Endothelial cell of umbilical vein (primary cell): ENCODE measurements at regions not wholly inside any gene's neighbourhood (a gene's known extent, or its start where the extent isn't known, plus 50 kb on each side); places are given as distances from the start of the nearest gene placed in this dataset.

Experiments used
- BruUV-seq: library from RNA; stranded (reverse); fragments of 400-500 nt; replicated peaks from 2 replicates; lab custom pipeline; 2021; lab: Mats Ljungman, UMichigan
- CTCF ChIA-PET: fragments of 300-600, 350-600 bp; sonication (Branson Sonifier 250); formaldehyde crosslinking; loops from one replicate; lab custom pipeline; 2021; ENCODE audit warnings: antibody characterized with exemption, inconsistent platforms; lab: Charles Lee
- POLR2A ChIA-PET: fragments of 300-600, 350-600 bp; sonication (Branson Sonifier 250); formaldehyde crosslinking; loops from one replicate; lab custom pipeline; 2021; ENCODE audit warnings: antibody characterized with exemption, inconsistent platforms; lab: Charles Lee
- DNase-seq: peaks from one replicate; pipeline ENCODE4 v3.0.0-alpha.2; 2011; ENCODE audit warnings: low read depth, low spot score
- FAIRE-seq: peaks from 2 replicates; lab custom pipeline; 2011; peaks lifted over from hg19 to GRCh38; lab: Jason Lieb, UNC
- H2AFZ ChIP-seq: 2 replicates; pipeline ENCODE4 v1.6.0; 2012; ENCODE audit warnings: low read depth, low read length, control low read depth, inconsistent platforms
- H3K27ac ChIP-seq: 2 replicates; pipeline ENCODE4 v1.5.1; 2011; ENCODE audit warnings: low read depth, mild to moderate bottlenecking, control low read depth, low read length, moderate library complexity; ENCODE audit not compliant: insufficient read depth
- H3K27me3 ChIP-seq, 2 experiments: 2 replicates each; pipeline versions ENCODE4 v1.6.0 to v1.6.1; 2011; ENCODE audit warnings: low read length in 2 of 2, mixed read lengths in 1 of 2; ENCODE audit not compliant: control insufficient read depth in 2 of 2, insufficient read depth in 2 of 2
- H3K36me3 ChIP-seq, 2 experiments: 2 replicates in 1 of 2; 3 replicates in 1 of 2; pipeline ENCODE4 v1.5.1; 2011; ENCODE audit warnings: low read length in 2 of 2, mild to moderate bottlenecking in 1 of 2, moderate library complexity in 1 of 2; ENCODE audit not compliant: control insufficient read depth in 2 of 2, insufficient read depth in 2 of 2; ENCODE audit errors: extremely low read depth in 1 of 2
- H3K4me1 ChIP-seq: 3 replicates; pipeline ENCODE4 v1.5.1; 2011; ENCODE audit warnings: mild to moderate bottlenecking, low read length; ENCODE audit not compliant: control insufficient read depth, insufficient read depth; ENCODE audit errors: extremely low read depth
- H3K4me2 ChIP-seq: 2 replicates; pipeline ENCODE4 v1.6.1; 2011; ENCODE audit warnings: low read length, control low read depth, mixed read lengths; ENCODE audit not compliant: insufficient read depth
- H3K4me3 ChIP-seq, 3 experiments: fragments of 200-600 bp in 1 of 3; sonication (generic), shearing (Covaris generic) in 1 of 3; replicated peaks in 1 of 3; 2 replicates each; pipeline ENCODE4 v1.5.1; 2011 to 2016; ENCODE audit warnings: control low read depth in 3 of 3, low read length in 3 of 3, mild to moderate bottlenecking in 2 of 3, inconsistent platforms in 1 of 3, low read depth in 1 of 3, moderate library complexity in 1 of 3; ENCODE audit not compliant: insufficient read depth in 1 of 3
- H3K79me2 ChIP-seq: 2 replicates; pipeline ENCODE4 v1.6.0; 2012; ENCODE audit warnings: low read length, inconsistent platforms; ENCODE audit not compliant: control insufficient read depth, insufficient read depth
- H3K9ac ChIP-seq: replicated peaks from 2 replicates; pipeline ENCODE3; 2011; ENCODE audit warnings: low read length, control low read depth; ENCODE audit not compliant: insufficient read depth; ENCODE audit errors: extremely low read depth
- H3K9me1 ChIP-seq: replicated peaks from 3 replicates; pipeline ENCODE4 v1.6.0; 2011; ENCODE audit warnings: mild to moderate bottlenecking, low read length; ENCODE audit not compliant: control insufficient read depth, insufficient read depth; ENCODE audit errors: extremely low read depth
- H3K9me3 ChIP-seq: replicated peaks from 2 replicates; pipeline ENCODE4 v1.5.1; 2012; ENCODE audit warnings: low read length, inconsistent platforms; ENCODE audit not compliant: control insufficient read depth, insufficient read depth
- H4K20me1 ChIP-seq: replicated peaks from 2 replicates; pipeline ENCODE3; 2011; ENCODE audit warnings: mild to moderate bottlenecking, low read length; ENCODE audit not compliant: control insufficient read depth, insufficient read depth; ENCODE audit errors: extremely low read depth
- CTCF ChIP-seq, 2 donors: IDR thresholded peaks; 1 replicate in 1 of 2; 2 replicates in 1 of 2; pipeline ENCODE4 v1.5.1; 2011; ENCODE audit warnings: low read length in 2 of 2, mild to moderate bottlenecking in 2 of 2, moderate library complexity in 2 of 2, control low read depth in 1 of 2, inconsistent platforms in 1 of 2, low read depth in 1 of 2; ENCODE audit not compliant: insufficient read depth in 1 of 2; ENCODE audit errors: extremely low read depth in 1 of 2
- EZH2 ChIP-seq: IDR thresholded peaks from 2 replicates; pipeline ENCODE4 v1.6.1; 2012; ENCODE audit warnings: borderline replicate concordance, low read depth, mild to moderate bottlenecking, moderate library complexity, low read length, inconsistent platforms; ENCODE audit not compliant: severe bottlenecking
- GATA2 ChIP-seq: IDR thresholded peaks from 2 replicates; pipeline ENCODE4 v1.7.0; 2011; ENCODE audit warnings: low read depth, mild to moderate bottlenecking, moderate library complexity, mixed read lengths, low read length; ENCODE audit not compliant: insufficient read length, insufficient read depth
- MAX ChIP-seq: IDR thresholded peaks from 2 replicates; pipeline ENCODE4 v1.6.1; 2011; ENCODE audit not compliant: insufficient read depth, insufficient read length
- MYC ChIP-seq: IDR thresholded peaks from one replicate; pipeline ENCODE4 v1.6.1; 2011; ENCODE audit warnings: mild to moderate bottlenecking, low read depth, low read length
- POLR2A ChIP-seq: IDR thresholded peaks from 2 replicates; pipeline ENCODE4 v1.6.1; 2012; ENCODE audit warnings: low read depth, mild to moderate bottlenecking, control low read depth, low read length
- POLR2AphosphoS5 ChIP-seq: IDR thresholded peaks from 2 replicates; pipeline ENCODE4 v1.6.1; 2012; ENCODE audit warnings: low read depth, mild to moderate bottlenecking, control low read depth, low read length, moderate library complexity; ENCODE audit not compliant: insufficient read depth
- dilution Hi-C: fragments of 300-500 bp; cut with MboI; formaldehyde crosslinking; loops from one replicate; pipeline ENCODE4 v1.15.0; 2019; ENCODE audit warnings: low sequenced_read_pairs; ENCODE audit not compliant: extremely low pct_ligation_motif_present
- intact Hi-C: fragments of 100-400 bp; cut with micrococcal nuclease; formaldehyde crosslinking; loops from one replicate; pipeline ENCODE4 v1.10.0; 2022

- dilution Hi-C loops, result no loop called here
- FAIRE-seq, result no peak
These were observed 69.3 kb upstream of the PARD3 start for GRCh38 chr10:34884272-34884952.

More at GRCh38 chr10:34884272-34884952, 69.3 kb upstream of the PARD3 start:
- Histone ChIP-seq H2AFZ (no peak overlapping the region), H3K4me1 (no peaks in the 10 kb centered on the region), H3K79me2 (no peaks in the 10 kb centered on the region), H3K9me3 (no peaks in the 10 kb centered on the region), H3K36me3 (no peaks in the 10 kb centered on the region), H4K20me1 (no peaks in the 10 kb centered on the region), H3K4me3 (no peak overlapping the region), H3K27me3 (no peaks in the 10 kb centered on the region), H3K9me1 (no peaks in the 10 kb centered on the region), H3K4me2 (no peak overlapping the region), H3K9ac (no peak overlapping the region), H3K27ac (no peak overlapping the region)
- intact Hi-C loops, result no loop called here
- no peak for DNase-seq
- BruUV-seq, result no TSS peak
- CTCF ChIA-PET, result no interaction called here
- POLR2A ChIA-PET, result no interaction called here
- TF ChIP-seq POLR2AphosphoS5, result no peak
- TF ChIP-seq EZH2, result no peak
- TF ChIP-seq MYC, result no peak
- TF ChIP-seq MAX, result no peak
- TF ChIP-seq GATA2, result no peak
- no peak for TF ChIP-seq POLR2A
- no peak for TF ChIP-seq CTCF (IDR thresholded peaks at IDR 0.05; ENCODE audit: extremely low read depth in 1 of 2, insufficient read depth in 1 of 2, low read depth in 1 of 2, low read length in 2 of 2)
